GM19467 (cell line): ENCODE measurements at regions not wholly inside any gene's neighbourhood (a gene's known extent, or its start where the extent isn't known, plus 50 kb on each side); places are given as distances from the start of the nearest gene placed in this dataset.
"Not testable (repeated sequence)": the region's sequence is repeated elsewhere in the genome, so short reads cannot be mapped to it uniquely, and the experiment has no call there.

ENCODE experiments used
- ATAC-seq: cut with Tn5 transposase; IDR thresholded peaks from one replicate; pipeline ENCODE4 v1.9.1; 2021; ENCODE audit warnings: mild to moderate bottlenecking, moderate library complexity; ENCODE audit not compliant: unreplicated experiment

GRCh38 chr9:80797101-80797829 lies 892.1 kb downstream of the TLE1 start:
- no peak for ATAC-seq

DNA sequence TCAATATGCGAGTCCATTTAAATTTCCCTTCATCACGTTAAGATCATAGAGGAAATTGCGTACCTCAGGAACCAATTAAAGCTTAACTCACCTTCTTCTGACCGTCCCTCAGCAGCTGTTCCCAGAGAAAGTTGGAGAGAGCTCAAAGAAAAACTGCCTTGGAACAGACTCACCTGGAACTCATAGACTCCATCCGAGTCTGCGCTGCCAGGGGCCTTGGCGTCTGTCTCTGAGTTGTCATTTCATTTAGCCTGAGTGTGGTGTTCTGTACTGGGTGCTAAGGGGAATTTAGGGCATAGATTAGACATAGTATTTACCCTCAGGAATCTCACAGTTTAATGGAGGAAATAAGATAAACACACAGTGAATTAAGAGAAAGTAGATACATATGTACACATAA lies 892.7 kb downstream of the TLE1 start:
- ATAC-seq, result no peak

DNA sequence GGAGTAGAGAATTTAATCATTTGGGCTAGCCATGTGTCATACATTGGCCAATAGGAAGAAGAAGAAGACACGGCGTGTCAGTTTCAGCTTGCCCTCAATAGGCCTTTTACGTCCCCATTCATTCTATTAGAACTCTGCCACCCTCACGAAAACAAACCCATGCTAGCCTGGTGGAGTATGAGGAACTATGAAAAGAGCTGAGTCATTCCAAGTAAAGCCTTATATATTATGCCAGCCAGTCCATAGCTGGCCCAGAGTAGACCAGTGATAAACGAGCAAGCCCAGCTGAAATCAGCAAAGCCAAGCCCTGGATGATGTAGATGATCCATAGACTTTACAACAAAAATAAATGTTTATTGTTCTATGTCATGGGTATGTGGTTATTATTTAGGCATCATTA lies 895.1 kb downstream of the TLE1 start:
- no peak for ATAC-seq

DNA sequence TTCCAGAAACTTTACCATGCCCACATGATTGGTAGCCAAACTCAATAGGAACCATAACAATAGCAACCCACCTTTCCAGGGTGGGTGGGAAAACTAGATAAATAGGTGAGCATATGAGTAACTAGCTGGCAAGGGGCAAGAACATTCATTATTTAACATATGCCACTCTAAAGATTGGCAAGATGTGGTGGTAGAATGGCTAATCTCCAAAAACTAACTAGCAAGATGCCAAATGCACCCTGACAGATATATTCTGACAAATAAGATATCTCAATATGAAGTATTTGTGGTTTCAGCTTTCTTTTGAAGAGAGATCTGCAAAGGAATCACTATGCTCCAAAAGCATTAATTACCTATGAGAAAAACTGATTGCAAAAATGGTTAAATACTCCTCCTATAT lies 895.6 kb downstream of the TLE1 start:
- no peak for ATAC-seq

GRCh38 chr9:80792726-80793125 lies 896.6 kb downstream of the TLE1 start:
- ATAC-seq, result no peak

DNA sequence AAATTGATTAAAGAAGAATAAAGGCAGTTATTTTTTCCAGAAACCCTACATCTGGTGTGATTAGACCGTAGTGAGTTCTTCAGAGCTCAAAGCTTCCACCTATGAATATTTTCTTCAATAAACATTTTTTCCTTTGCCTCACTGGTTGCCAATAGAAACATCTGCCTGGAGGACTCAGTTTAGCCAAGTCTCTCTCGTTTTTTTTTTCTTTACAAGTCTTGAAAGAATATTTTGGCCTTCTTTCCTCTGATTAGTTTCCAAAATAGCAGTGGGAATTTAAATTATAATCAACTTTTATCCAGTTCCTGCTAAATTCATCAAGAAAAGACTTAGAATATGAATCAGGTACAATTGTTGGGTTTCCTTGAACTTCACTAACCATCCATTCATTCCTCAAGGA lies 897.5 kb downstream of the TLE1 start:
- ATAC-seq, result no peak

DNA sequence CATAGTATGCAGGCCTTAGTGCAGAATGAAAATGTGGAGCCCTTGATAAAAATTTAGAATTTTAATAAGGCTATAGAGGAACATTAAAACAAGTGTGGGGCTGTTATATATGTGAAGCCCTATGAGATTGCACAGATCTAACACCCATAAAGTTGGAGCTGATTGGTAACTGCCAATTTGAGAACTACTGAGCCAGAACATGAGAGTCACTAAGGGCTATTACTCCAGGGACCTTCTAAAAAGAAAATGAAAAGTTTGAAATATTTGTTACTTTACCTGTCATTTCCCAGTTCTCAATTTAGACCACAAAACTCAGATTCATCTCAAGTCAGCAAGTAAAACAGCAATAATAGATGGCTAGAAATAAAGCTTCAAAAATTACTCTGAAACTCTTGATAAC lies 898.6 kb downstream of the TLE1 start:
- no peak for ATAC-seq

DNA sequence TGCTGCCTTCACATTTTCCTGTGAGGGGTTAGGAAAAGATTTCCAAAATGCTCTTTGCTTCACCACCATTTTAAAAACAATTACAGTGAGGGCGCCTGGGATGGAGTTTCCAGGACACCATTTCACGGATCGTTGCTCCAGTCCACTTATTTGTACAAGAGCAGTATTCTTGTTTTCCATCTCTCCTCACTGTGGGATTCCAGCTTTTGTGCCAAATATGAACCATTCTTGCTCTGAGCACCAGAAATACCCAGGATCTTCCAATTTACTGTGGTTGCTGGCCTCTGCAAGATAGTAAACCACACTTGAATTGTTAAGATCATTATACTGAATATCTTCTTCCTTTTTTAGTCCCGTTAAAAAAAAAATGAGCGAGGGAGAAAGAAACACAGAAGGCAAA lies 899.5 kb downstream of the TLE1 start:
- no peak for ATAC-seq

- no peak for ATAC-seq
These were observed 901.7 kb downstream of the TLE1 start for GRCh38 chr9:80787636-80788035.

GRCh38 chr9:80784647-80785046 lies 904.7 kb downstream of the TLE1 start:
- no peak for ATAC-seq

DNA sequence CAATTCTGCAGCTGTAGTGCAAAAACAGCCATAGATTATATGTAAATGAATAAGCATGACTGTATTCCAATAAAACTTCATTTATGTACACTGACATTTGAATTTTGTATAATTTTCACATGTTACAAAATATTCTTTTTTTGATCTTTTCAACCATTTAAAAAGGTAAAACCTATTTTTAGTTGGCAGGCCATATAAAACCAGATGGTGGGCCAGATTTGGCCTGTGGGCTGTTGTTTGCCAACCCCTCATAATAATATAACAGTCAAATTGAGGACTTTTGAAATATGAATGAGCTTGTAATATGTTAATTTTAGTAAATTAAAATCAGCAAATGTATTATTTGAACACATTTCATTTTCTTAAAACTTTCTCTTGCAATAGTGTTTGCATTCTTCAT lies 913.4 kb downstream of the TLE1 start:
- no peak for ATAC-seq

- no peak for ATAC-seq
These were observed 913.8 kb downstream of the TLE1 start for GRCh38 chr9:80775530-80775929.

GRCh38 chr9:80771555-80772347 lies 917.6 kb downstream of the TLE1 start:
- ATAC-seq, result no peak

GRCh38 chr9:80763536-80763935 lies 925.8 kb downstream of the TLE1 start:
- ATAC-seq, result no peak

GRCh38 chr9:80755586-80755985 lies 933.8 kb downstream of the TLE1 start:
- ATAC-seq, result no peak

DNA sequence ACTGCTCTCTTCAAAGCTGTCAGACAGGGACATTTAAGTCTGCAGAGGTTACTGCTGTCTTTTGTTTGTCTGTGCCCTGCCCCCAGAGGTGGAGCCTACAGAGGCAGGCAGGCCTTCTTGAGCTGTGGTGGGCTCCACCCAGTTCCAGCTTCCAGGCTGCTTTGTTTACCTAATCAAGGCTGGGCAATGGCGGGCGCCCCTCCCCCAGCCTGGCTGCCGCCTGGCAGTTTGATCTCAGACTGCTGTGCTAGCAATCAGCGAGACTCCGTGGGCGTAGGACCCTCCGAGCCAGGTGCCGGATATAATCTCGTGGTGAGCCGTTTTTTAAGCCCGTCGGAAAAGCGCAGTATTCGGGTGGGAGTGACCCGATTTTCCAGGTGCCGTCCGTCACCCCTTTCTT lies 942.3 kb downstream of the TLE1 start:
- not testable (repeated sequence) for ATAC-seq

- no peak for ATAC-seq
These were observed 956.8 kb downstream of the TLE1 start for GRCh38 chr9:80732506-80732905.

GRCh38 chr9:80720579-80720978 lies 968.8 kb downstream of the TLE1 start:
- ATAC-seq, result no peak

- ATAC-seq, result no peak
These were observed 982.2 kb downstream of the TLE1 start for GRCh38 chr9:80707120-80707519.

DNA sequence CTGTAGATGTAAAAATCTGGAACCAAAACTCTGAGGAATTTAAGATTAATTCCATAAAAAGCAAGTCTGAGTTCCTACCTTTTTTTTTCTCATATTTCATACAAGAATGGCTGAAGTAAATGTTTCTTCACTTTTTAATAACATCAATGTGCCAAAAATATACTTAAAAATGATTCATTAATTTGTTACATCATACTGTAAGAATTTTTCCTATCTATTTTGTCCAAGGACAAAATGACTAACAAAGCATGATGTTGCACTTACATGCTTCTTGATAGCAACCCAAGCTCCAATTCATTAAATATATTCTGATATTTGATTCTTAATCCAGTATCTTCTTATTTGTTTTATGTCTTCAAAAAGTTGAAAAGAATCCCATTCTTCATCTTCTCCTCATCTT lies 988.3 kb downstream of the TLE1 start:
- ATAC-seq, result no peak

DNA sequence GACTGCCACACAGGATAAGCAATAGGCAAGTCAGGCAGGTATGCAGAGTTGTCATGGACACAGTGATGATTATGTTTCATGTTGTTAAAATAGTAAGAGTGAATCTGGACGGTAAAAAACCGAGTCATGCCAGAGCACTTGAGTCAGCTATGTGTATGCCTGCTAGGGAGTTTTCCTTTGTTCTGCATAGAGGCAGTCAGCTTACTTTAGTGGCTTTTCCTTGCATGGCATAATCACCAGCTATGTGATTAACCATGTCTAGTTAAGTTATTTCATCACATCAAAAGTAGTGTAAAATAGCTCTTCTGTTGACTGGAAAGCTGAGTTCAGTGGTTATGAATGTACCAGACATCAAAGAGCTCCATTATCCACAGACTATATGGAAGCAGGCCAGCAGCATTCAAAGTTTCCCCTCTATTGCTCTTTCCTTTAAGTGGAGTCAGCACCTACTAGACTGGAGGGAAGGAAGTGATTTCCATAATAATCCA lies 989.8 kb downstream of the TLE1 start:
- ATAC-seq, result no peak

GRCh38 chr9:80698725-80699410 lies 990.5 kb downstream of the TLE1 start:
- no peak for ATAC-seq
